ENCODE measurements at regions not wholly inside any gene's neighbourhood (a gene's known extent, or its start where the extent isn't known, plus 50 kb on each side); places are given as distances from the start of the nearest gene placed in this dataset.
"Not testable (repeated sequence)": the region's sequence is repeated elsewhere in the genome, so short reads cannot be mapped to it uniquely, and the experiment has no call there.

DNA sequence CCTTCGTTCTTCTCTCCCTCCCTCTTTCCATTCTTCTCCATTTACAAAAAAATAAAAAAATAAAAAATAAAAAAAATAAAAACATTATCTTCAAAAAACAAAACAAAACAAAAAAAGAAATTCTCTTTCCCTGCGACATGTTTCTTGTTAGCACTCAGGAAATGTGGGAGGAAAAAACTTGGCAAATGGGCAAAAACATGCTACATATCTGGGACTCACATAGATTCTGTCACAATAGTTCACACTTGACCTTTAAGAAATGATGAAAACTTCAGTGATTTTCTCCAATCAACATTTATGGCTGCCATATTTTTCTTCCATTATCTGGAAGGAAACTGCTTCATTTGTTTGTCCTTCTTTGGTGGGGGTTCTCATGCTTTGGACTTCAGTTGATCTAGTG lies 109.3 kb downstream of the PRKAB2 start:
- no peak for DNase-seq (ENCODE audit: low read depth)
- H2AFZ ChIP-seq (ENCODE audit: low read depth, low read length): no peak overlapping the region
- H3K27me3 ChIP-seq (ENCODE audit: insufficient read depth, low read length): no peaks in the 10 kb centered on the region
- no peaks in the 10 kb centered on the region for H3K4me1 ChIP-seq (ENCODE audit: insufficient read depth, low read length)
- H4K20me1 ChIP-seq (ENCODE audit: insufficient read depth, low read length): no peaks in the 10 kb centered on the region
- TF ChIP-seq, protein P1, sequence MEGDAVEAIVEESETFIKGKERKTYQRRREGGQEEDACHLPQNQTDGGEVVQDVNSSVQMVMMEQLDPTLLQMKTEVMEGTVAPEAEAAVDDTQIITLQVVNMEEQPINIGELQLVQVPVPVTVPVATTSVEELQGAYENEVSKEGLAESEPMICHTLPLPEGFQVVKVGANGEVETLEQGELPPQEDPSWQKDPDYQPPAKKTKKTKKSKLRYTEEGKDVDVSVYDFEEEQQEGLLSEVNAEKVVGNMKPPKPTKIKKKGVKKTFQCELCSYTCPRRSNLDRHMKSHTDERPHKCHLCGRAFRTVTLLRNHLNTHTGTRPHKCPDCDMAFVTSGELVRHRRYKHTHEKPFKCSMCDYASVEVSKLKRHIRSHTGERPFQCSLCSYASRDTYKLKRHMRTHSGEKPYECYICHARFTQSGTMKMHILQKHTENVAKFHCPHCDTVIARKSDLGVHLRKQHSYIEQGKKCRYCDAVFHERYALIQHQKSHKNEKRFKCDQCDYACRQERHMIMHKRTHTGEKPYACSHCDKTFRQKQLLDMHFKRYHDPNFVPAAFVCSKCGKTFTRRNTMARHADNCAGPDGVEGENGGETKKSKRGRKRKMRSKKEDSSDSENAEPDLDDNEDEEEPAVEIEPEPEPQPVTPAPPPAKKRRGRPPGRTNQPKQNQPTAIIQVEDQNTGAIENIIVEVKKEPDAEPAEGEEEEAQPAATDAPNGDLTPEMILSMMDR (IDR thresholded peaks at IDR 0.05; ENCODE audit: insufficient read depth, low read depth, low read length): no peak
- no peak for TF ChIP-seq EZH2 (IDR thresholded peaks at IDR 0.05; ENCODE audit: insufficient read depth, low read length)
- Mint-ChIP-seq H3K27ac (ENCODE audit: unreplicated experiment) (no peak overlapping the region), H3K4me1 (ENCODE audit: low read depth, unreplicated experiment) (no peaks in the 10 kb centered on the region), H3K4me3 (ENCODE audit: unreplicated experiment) (no peak overlapping the region), H3K27me3 (ENCODE audit: low read depth, unreplicated experiment) (no peaks in the 10 kb centered on the region), H3K36me3 (ENCODE audit: low read depth, unreplicated experiment) (no peaks in the 10 kb centered on the region), H3K9me3 (ENCODE audit: unreplicated experiment) (peaks cover 13% of the 10 kb centered on the region)
- no peaks in the 10 kb centered on the region for H3K9me3 ChIP-seq (ENCODE audit: insufficient read depth, low read depth, low read length)
- H3K36me3 ChIP-seq (ENCODE audit: insufficient read depth, low read length): no peaks in the 10 kb centered on the region
- no peak for FAIRE-seq
- H3K27ac ChIP-seq (ENCODE audit: low read depth, low read length): no peak overlapping the region
- no peaks in the 10 kb centered on the region for H3K79me2 ChIP-seq (ENCODE audit: insufficient read depth, low read length)
- H3K4me2 ChIP-seq (ENCODE audit: low read length): no peak overlapping the region
- H3K4me3 ChIP-seq (ENCODE audit: insufficient read depth, low read depth, low read length): no peak overlapping the region
- no peak overlapping the region for H3K9ac ChIP-seq (ENCODE audit: low read length)

DNA sequence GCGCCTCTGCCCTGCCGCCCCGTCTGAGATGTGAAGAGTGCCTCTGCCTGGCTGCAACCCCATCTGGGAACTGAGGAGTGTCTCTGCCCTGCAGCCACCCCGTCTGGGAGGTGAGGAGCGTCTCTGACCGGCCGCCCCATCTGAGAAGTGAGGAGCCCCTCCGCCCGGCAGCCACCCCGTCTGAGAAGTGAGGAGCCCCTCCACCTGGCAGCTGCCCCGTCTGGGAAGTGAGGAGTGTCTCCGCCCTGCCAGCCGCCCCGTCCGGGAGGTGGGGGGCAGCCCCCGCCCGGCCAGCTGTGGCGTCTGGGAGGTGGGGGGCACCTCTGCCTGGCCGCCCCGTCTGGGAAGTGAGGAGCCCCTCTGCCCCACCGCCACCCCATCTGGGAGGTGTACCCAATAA lies 110.4 kb downstream of the PRKAB2 start:
- H3K4me2 ChIP-seq (ENCODE audit: low read length): not testable (repeated sequence)

DNA sequence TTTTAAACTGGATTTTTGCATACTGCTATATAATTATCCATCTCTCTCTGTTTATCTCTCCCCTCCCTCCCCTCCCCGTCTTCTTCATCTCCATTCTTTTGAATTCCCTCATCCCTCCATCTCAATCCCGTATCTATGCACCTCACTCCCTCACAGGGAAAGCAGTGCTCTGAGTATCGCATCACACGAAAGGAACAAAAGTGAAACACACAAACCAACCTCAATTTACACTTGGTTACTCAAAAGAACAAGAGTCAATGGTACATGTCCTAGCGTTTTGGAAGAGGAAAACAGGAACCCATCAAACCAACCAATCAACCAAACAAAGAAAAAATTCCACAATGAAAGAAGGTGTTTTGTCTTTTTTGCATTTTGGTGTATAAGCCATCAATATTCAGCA lies 115.1 kb downstream of the NBPF12 start:
- Histone ChIP-seq H3K4me2 (ENCODE audit: low read length) (no peak overlapping the region), H3K9me3 (ENCODE audit: insufficient read depth, low read depth, low read length) (no peaks in the 10 kb centered on the region), H2AFZ (ENCODE audit: low read depth, low read length) (no peak overlapping the region), H4K20me1 (ENCODE audit: insufficient read depth, low read length) (no peaks in the 10 kb centered on the region), H3K27me3 (ENCODE audit: insufficient read depth, low read length) (no peaks in the 10 kb centered on the region), H3K4me3 (ENCODE audit: insufficient read depth, low read depth, low read length) (no peak overlapping the region), H3K79me2 (ENCODE audit: insufficient read depth, low read length) (no peaks in the 10 kb centered on the region), H3K9ac (ENCODE audit: low read length) (no peak overlapping the region), H3K4me1 (ENCODE audit: insufficient read depth, low read length) (no peaks in the 10 kb centered on the region), H3K27ac (ENCODE audit: low read depth, low read length) (no peak overlapping the region), H3K36me3 (ENCODE audit: insufficient read depth, low read length) (no peaks in the 10 kb centered on the region)
- H3K36me3 Mint-ChIP-seq (ENCODE audit: low read depth, unreplicated experiment): peaks cover 1% of the 10 kb centered on the region
- H3K27me3 Mint-ChIP-seq (ENCODE audit: low read depth, unreplicated experiment): peaks cover 2% of the 10 kb centered on the region
- TF ChIP-seq, protein P1 (IDR thresholded peaks at IDR 0.05; ENCODE audit: insufficient read depth, low read depth, low read length): no peak
- TF ChIP-seq EZH2 (IDR thresholded peaks at IDR 0.05; ENCODE audit: insufficient read depth, low read length): no peak
- H3K27ac Mint-ChIP-seq (ENCODE audit: unreplicated experiment): no peak overlapping the region
- H3K4me3 Mint-ChIP-seq (ENCODE audit: unreplicated experiment): no peak overlapping the region
- FAIRE-seq (no peak), DNase-seq (ENCODE audit: low read depth) (no peak)
- no peaks in the 10 kb centered on the region for H3K9me3 Mint-ChIP-seq (ENCODE audit: unreplicated experiment)
- H3K4me1 Mint-ChIP-seq (ENCODE audit: low read depth, unreplicated experiment): no peaks in the 10 kb centered on the region

More for the DNA sequence above, 110.4 kb downstream of the PRKAB2 start:
- H3K9ac ChIP-seq (ENCODE audit: low read length); H3K36me3 ChIP-seq (ENCODE audit: insufficient read depth, low read length); H3K36me3 Mint-ChIP-seq (ENCODE audit: low read depth, unreplicated experiment); H3K27ac ChIP-seq (ENCODE audit: low read depth, low read length); DNase-seq (ENCODE audit: low read depth); H2AFZ ChIP-seq (ENCODE audit: low read depth, low read length); H3K27me3 Mint-ChIP-seq (ENCODE audit: low read depth, unreplicated experiment); H3K79me2 ChIP-seq (ENCODE audit: insufficient read depth, low read length); H3K4me3 Mint-ChIP-seq (ENCODE audit: unreplicated experiment); H3K27ac Mint-ChIP-seq (ENCODE audit: unreplicated experiment); H3K27me3 ChIP-seq (ENCODE audit: insufficient read depth, low read length); FAIRE-seq; H3K4me1 Mint-ChIP-seq (ENCODE audit: low read depth, unreplicated experiment); H3K4me3 ChIP-seq (ENCODE audit: insufficient read depth, low read depth, low read length); H4K20me1 ChIP-seq (ENCODE audit: insufficient read depth, low read length); H3K4me1 ChIP-seq (ENCODE audit: insufficient read depth, low read length); H3K9me3 ChIP-seq (ENCODE audit: insufficient read depth, low read depth, low read length): not testable (repeated sequence)
- peaks cover 13% of the 10 kb centered on the region for H3K9me3 Mint-ChIP-seq (ENCODE audit: unreplicated experiment)
